Embryonic facial prominence (tissue), 1 donor: ENCODE measurements at regions not wholly inside any gene's neighbourhood (a gene's known extent, or its start where the extent isn't known, plus 50 kb on each side); places are given as distances from the start of the nearest gene placed in this dataset.
A peak's percentile ranks its signal among the peaks of the same experiment; 100 is the strongest.
"Not testable (repeated sequence)": the region's sequence is repeated elsewhere in the genome, so short reads cannot be mapped to it uniquely, and the experiment has no call there.

ENCODE experiments used
- DNase-seq: peaks from one replicate; pipeline ENCODE4 v3.0.0-alpha.2; 2016; ENCODE audit errors: extremely low spot score

GRCh38 chr6:9316831-9317230 lies 881.5 kb upstream of the SLC35B3 start:
- DNase-seq, result no peak

- DNase-seq, result no peak
Measured at GRCh38 chr6:9315966-9316650, 880.8 kb upstream of the SLC35B3 start.

GRCh38 chr6:9308284-9308683 lies 872.9 kb upstream of the SLC35B3 start:
- DNase-seq, result no peak

GRCh38 chr6:9307786-9308185 lies 872.4 kb upstream of the SLC35B3 start:
- DNase-seq, result no peak

- DNase-seq, result no peak
Measured at GRCh38 chr6:9307187-9307586, 871.8 kb upstream of the SLC35B3 start.

GRCh38 chr6:9295644-9296043 lies 860.3 kb upstream of the SLC35B3 start:
- no peak for DNase-seq

- no peak for DNase-seq
Measured at GRCh38 chr6:9292975-9293374, 857.6 kb upstream of the SLC35B3 start.

GRCh38 chr6:9290342-9290741 lies 855.0 kb upstream of the SLC35B3 start:
- not testable (repeated sequence) for DNase-seq

GRCh38 chr6:9272671-9273070 lies 837.3 kb upstream of the SLC35B3 start:
- DNase-seq, result no peak

GRCh38 chr6:9266741-9267140 lies 831.4 kb upstream of the SLC35B3 start:
- DNase-seq, result no peak

- DNase-seq, result no peak
Measured at GRCh38 chr6:9257215-9257614, 821.9 kb upstream of the SLC35B3 start.

- DNase-seq, result no peak
Measured at GRCh38 chr6:9254251-9254650, 818.9 kb upstream of the SLC35B3 start.

GRCh38 chr6:9252799-9253198 lies 817.5 kb upstream of the SLC35B3 start:
- no peak for DNase-seq

- DNase-seq, result peak; percentile 26
Measured at GRCh38 chr6:9250852-9251251, 815.5 kb upstream of the SLC35B3 start.

GRCh38 chr6:9248133-9248532 lies 812.8 kb upstream of the SLC35B3 start:
- DNase-seq, result no peak

GRCh38 chr6:9240861-9241260 lies 805.5 kb upstream of the SLC35B3 start:
- no peak for DNase-seq

- no peak for DNase-seq
Measured at GRCh38 chr6:9236443-9236842, 801.1 kb upstream of the SLC35B3 start.

- DNase-seq, result no peak
Measured at GRCh38 chr6:9233686-9234085, 798.3 kb upstream of the SLC35B3 start.

GRCh38 chr6:9233226-9233625 lies 797.9 kb upstream of the SLC35B3 start:
- no peak for DNase-seq

- DNase-seq, result no peak
Measured at GRCh38 chr6:9225441-9225871, 790.1 kb upstream of the SLC35B3 start.

- no peak for DNase-seq
Measured at GRCh38 chr6:9224539-9224938, 789.2 kb upstream of the SLC35B3 start.

- not testable (repeated sequence) for DNase-seq
Measured at GRCh38 chr6:9213717-9214116, 778.4 kb upstream of the SLC35B3 start.

- no peak for DNase-seq
Measured at GRCh38 chr6:9208966-9209365, 773.6 kb upstream of the SLC35B3 start.

- DNase-seq, result no peak
Measured at GRCh38 chr6:9205645-9206044, 770.3 kb upstream of the SLC35B3 start.
